GM11168 (cell line): ENCODE measurements at regions not wholly inside any gene's neighbourhood (a gene's known extent, or its start where the extent isn't known, plus 50 kb on each side); places are given as distances from the start of the nearest gene placed in this dataset.

Experiments
- in situ Hi-C: fragments of 300-500 bp; cut with MboI; formaldehyde crosslinking; loops from one replicate; pipeline ENCODE4 v1.12.0; 2022; ENCODE audit warnings: low sequenced_read_pairs; ENCODE audit not compliant: unreplicated experiment

DNA sequence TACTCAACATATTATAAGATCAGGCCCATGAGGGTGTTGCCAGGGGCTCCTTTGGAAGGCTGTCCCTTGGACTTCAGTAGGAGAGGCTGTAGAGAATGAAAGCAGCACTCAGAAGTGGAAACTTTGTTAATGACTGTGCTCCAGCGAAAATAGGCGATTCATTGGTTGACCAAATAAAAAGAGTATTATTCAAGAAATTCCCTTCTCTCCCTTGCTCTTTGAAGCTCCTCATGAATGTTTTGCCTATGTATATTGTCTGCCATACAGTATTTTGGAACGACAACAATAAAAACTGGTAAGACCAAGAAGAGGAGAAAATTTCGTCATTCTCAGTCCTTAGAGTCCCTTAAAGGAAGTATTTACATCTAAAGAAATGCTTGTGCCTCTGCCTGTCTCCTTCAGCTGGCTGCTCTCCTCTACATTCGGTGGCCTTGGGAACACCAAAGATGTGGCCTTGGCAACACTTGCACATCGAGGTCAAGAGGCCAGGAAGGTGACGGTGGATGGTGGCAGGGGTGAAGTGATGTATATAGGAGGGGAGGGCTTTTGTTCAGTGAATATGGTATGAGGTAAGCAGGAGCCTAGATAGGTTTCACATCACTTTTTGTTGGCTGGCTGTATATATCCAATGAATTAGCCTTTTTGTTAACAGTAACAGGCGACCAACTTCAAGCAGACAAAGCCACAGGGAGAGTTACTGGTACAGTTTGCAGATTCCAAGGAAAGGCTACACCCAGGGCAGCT lies 95.0 kb upstream of the ACTBL2 start:
- in situ Hi-C loops = no loop called here

DNA sequence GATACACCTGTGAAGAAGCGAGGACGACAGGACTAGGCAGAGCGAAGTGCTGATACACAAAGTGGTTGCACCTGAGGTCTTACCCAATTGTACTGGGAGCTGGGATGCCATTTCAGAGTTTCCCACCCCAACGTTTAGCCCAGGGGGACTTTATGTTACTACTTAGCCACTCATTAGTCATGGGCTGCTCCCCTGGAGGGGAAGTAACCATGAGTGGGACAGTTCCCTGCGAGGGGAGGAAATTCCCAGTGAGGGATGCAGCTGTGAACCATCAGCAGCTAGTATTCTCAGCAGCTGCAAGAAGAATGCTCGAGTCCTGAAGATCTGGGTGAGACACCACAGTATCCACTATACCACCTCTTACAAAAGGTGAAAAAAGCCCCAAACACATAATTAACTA lies 93.7 kb upstream of the ACTBL2 start:
- in situ Hi-C loops = no loop called here

DNA sequence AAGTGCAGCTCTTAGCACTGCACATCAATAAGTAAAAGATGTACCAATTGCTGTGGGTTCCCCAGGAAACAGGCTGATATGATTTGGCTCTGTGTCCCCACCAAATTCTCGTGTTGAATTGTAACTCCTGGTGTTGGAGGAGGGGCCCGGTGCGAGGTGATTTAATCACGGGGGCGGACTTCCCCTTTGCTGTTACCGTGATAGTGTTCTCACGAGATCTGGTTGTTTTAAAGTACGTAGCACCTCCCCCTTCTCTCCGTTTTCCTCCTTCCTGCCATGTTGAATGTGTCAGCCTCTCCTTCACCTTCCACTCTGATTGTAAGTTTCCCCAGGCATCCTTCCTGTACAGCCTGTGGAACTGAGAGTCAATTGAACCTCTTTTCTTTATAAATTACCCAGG lies 93.2 kb upstream of the ACTBL2 start:
- in situ Hi-C loops = no loop called here

DNA sequence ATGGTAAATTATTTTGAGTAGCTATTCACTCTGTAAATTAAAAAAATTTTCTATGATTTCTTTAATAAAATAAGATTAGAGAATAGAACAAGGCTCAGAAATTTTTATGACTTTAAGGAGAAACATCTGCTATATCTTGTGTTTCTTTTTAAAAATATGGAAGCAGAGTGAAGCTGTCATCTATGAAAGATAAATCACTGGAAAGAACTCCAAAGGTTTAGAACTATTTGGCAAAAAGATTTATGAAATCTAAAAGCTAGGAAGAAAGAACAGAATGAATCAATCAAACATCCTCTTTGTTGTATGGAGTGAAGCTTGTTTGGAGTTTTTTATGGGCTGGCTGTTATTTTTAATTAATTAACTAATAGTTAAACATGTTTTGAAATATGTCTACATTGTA lies 89.8 kb upstream of the ACTBL2 start:
- in situ Hi-C loops = no loop called here

DNA sequence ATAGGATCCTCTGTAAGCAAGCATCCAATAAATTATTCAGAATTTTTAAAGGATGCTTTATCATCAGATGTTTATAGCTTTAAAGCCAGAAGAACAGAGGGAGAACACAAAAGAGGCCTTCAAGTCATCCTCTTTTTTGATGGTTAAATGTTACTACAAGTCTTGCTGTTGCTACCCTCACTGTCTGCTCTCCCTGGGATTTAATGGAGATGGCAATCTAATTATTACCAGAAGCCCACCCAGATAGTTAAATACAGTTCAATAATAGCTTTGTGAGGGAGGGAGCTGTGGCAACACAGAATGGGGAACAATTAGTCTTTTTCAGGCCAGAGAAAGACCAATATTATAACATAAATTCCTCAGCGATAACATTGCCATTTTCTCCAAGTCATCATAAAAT lies 87.0 kb upstream of the ACTBL2 start:
- in situ Hi-C loops = no loop called here

DNA sequence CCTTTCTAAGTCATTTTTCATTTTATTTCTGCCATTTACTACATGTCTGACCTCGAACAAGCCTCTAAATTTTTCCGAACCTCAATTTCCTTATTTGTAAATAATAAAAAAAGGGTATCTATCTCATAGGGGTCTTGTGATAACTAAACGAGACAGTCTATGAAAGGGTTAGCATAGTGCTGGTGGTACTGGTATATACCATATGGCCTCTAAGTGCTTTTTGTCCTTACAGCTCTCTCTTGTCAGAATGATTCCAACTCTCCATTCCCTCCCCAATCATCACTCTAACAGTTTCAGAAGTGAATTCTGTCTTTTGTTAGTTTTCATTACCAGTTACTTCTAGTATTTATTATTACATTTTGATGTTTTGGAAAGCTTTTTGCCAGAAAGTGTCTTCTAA lies 85.5 kb upstream of the ACTBL2 start:
- in situ Hi-C loops = no loop called here

DNA sequence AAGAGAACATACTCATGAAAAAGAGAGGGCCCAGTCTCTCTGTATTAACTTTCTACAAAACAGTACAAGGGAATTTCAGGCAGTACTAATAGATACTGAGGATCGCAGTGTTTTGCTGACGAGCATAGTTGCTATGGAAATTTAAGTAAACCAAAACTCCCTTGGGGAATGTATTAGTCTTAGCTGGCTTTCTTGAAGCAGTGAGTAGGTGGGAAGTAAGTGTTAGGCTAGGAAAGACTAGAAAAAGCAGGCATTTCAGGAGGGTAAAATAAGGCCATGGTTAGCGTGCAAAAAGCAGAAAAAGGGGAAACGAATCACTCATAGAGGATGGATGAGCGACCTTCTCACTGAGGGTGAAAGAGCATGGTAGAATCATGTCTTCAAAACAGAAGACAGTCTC lies 84.3 kb upstream of the ACTBL2 start:
- in situ Hi-C loops = no loop called here

DNA sequence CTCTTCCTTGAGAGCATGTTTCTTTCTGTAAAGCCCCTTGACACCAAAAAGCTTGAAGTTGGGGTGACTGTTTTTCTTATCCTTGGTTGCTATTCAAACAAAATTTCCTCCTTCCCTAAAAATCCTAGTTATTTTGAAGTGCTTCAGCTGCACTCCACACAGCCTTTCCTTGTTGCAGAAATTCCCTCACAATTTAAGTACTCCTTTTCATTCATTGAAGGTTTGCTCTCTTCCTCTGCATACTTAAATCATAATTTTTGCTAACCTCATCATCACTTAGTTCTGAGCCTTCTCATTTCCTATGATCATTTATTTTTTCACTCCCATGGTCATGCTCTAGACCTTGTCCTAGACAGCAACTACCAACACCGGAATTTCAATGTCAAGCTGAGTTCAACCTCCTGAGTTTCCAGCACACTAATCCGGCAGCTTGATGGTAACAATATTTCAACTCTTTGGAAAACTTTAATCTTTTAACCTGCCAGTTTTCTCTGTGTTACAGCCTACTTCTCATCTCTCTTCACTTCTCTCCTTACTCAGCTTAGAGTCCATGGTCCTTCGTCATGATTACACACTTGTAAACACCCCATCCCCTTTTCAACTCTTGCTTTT lies 78.7 kb upstream of the ACTBL2 start:
- in situ Hi-C loops = no loop called here

DNA sequence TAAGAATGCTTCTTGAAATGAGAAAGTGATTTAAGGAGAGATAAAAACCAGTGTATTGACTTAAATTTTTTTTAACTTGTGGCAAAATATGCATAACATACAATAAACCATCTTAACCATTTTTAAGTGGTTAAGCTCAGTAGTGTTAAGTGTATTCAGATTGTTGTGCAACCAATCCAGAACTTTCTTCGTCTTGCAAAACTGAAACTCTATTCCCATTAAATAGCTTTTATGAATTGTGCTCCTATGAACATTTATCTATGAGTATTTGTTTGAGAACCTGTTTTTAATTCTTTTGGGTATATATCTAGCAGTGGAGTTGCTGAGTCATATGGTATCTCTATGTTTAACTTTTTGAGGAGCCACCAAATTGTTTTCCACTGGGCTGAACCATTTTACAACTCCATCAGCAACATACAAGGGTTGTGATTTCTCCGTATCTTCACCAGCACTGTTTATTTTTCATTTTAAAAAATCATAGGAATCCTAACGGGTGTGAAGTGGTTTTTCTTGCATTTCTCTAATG lies 76.6 kb upstream of the ACTBL2 start:
- in situ Hi-C loops = no loop called here

DNA sequence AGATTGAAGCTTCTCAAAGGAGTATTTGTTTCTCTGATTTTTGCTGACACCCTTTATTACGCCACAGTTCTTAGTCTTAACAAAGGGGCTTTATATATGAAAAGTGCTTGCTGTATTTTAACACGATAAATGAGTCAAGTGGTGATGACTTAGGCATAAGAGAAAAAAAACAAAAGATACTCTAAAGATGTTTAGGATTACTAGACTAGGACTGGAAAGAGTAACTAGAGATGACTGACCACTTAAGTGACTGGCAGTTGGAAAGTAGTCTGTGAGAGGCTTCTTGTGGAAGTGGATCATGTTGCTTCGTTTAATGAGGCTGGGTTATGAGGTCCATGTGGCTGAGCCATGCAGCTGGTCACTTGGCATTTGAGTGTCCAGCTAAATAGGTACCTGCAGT lies 69.4 kb upstream of the ACTBL2 start:
- in situ Hi-C loops = no loop called here

DNA sequence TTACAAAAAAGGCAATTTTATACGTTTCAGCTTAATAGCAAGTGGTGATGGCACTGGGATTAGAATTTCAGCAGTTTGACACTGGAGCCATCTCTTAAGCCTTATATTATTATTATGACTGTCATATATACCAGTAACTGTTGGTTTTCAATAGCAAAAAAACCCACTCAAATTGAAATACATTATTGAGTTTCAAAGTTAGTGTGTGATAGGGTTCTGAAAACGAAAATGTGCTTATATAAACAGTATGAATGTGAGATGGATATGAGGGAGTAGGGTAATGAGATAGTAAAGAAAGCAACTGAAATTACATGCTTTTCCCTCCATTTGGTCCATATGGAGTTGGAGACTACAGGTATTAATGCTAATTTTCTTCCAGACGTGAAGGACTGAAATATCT lies 68.6 kb upstream of the ACTBL2 start:
- in situ Hi-C loops = no loop called here

DNA sequence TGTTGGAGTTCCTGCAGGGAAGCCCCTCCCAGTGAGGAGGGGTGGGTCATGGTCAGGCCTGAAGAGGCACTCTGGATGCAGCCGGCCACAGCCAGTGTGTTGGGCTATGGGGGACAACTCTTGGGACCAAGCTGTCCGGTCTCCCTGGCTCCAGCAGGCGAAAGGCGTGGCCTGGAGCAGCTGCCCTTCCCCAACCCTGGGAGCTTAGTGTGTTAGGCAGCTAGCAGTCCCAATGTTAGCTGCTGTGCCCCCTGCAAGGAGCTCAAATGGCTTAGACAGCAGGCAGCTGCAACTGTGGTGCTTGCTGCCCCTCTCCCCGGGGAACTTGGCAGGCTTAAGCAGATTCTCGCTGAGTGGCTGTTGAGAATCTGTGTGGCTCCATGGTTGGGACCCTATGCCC lies 67.5 kb upstream of the ACTBL2 start:
- in situ Hi-C loops = no loop called here

DNA sequence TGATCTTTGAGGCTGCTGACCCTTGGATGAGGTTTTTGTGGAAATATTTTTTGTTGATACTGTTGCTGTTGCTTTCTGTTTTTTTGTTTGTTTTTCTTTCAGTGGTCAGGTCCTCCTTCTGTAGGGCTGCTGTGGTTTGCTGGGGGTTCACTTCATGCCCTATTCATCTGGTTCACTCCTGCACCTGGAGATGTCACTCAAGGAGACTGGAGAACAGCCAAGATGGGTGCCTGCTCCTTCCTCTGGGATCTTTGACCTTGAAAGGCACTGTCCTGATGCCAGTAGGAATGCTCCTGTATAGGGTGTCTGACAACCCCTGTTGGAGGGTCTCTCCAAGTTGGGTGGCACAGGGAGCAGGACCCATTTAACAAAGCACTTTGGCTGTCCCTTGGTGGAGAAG lies 67.0 kb upstream of the ACTBL2 start:
- in situ Hi-C loops = no loop called here

DNA sequence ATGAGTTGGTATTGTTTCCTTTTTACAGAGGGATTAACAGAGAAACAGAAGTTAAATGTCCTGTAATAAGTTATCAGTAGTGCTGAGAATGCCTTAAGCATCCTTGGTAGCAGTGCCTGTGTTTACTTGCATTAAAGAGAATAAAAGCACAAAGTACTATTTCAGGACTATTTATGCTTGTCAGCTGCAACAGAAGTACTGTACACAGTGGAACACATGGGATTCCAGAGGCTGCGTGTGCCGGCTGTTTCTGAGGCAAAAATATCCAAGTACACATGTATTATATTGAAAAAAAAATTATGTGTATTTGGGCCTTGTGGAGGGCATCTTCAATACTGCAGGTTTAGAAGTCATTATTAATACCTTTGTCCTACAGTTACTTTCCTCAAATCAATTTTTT lies 58.2 kb upstream of the ACTBL2 start:
- in situ Hi-C loops = no loop called here

DNA sequence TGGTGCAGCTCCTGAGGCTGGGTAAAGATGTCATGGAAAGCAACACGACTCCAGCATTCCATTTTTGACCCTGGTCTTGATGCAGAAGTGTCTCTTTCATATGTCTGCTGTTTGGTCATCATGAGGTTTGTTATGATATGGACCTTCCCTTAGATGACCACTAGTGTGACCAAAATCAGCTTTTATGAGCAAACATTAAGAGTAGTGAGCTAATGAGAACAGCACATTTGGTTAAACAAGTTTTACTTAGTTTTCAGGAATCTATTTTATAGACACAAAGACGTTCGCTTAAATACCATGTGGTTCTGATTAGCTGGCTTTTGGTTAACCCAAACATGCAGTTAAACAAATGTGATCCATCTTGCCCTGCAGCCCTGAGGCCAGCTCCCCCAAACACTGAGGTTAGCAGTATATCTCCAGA lies 56.7 kb upstream of the ACTBL2 start:
- in situ Hi-C loops = no loop called here

DNA sequence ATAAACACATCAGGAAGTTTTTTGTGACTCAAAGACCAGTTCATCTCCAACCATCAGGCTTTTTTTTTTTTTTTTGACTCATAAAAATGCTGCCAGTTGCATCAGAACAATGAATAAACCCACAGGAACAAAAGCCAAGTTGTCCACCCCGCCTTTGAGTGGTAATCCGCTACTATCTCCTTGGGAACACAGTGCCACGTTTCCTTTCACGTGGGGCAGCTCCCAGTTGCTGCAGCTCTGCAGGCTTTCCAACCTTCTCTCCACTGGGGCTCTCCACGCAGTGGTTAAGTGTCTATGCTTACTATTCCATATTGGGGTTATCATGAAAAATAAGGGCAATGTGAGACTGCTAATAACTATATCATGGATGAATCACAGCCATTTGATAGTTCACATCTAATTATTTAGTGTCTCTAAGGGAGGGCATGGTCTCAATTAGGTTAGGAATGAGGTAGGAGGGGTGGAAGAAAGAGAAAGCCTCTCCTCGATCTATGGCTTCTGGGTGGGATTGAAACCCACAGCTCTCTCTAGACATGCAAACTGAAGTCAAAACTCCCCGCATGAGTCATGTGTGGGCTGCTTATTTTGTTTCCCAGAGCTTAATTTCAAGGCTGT lies 55.8 kb upstream of the ACTBL2 start:
- in situ Hi-C loops = no loop called here

DNA sequence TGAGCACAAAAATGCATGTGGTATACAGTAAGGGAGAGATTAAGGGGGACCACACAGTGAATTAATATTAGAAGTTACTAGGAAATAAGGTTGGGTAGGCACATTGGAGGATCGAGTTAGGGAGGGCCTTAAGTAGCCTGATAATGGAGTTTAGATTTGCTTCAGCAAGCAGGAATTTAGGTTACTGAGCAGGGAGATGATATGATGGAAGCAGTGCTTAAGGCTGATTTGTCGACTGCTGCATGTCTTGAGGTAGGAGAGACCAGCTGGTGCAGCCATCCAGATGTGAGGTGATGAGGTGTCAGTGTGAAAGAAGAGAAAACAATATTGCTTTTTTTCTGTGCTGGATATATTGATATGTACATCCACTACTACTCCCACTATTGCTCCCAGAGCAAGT lies 55.2 kb upstream of the ACTBL2 start:
- in situ Hi-C loops = no loop called here

DNA sequence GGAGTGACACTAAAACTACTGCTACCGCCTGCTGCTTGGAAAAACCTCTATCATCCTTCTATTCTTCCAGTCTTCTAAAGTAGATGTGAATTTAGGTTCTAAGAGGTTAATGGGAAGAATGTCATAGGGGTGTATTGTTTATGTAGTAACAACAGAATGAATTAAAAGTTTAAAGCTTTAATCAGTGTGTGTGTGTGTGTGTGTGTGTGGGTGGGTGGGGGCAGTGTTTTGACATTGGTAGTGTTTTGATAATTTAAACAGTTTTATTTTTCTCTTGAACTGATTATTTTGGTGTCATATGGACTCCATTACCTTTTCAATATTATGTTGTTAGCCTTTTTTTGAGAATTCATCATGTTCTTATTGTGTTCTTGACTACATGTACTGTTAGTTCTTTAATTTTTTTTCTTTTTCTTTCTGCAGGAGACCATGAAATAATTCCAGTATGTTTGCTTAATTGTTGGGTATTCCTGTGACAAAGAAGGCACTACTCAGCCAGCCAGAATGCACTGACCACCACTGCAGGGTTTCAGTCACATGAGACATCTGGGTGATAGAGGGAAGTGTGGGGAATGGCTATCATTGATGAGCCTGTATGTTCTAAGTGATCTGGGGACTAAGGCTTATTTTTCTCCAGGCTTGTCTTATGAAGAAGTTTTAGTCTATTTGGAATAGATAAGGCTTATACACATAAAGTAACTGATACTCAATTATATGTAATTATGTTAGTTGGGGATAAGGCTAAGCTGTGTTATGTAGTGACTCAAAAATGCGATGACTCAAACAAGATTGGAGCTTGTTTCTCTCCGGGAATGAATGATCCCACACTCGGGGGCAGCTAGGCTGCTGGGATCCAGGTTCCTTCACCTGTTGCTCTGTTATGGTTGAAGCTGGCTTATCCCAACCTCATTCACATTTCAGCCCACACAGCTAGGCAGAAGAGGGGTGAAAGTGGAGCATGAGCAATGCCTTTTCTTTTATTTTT lies 50.2 kb upstream of the ACTBL2 start:
- in situ Hi-C loops = no loop called here
